GM12865 (cell line): ENCODE measurements at regions not wholly inside any gene's neighbourhood (a gene's known extent, or its start where the extent isn't known, plus 50 kb on each side); places are given as distances from the start of the nearest gene placed in this dataset.

Source experiments
- DNase-seq: peaks from one replicate; pipeline ENCODE4 v3.0.0; 2010; ENCODE audit warnings: low read depth
- H3K4me3 ChIP-seq: 2 replicates; pipeline ENCODE4 v1.5.1; 2011; ENCODE audit warnings: mild to moderate bottlenecking, low read depth, low read length, control low read depth
- CTCF ChIP-seq: IDR thresholded peaks from 2 replicates; pipeline ENCODE4 v1.5.1; 2011; ENCODE audit warnings: low read length, control low read depth, low read depth, inconsistent platforms; ENCODE audit not compliant: insufficient read depth; ENCODE audit errors: missing control alignments

DNA sequence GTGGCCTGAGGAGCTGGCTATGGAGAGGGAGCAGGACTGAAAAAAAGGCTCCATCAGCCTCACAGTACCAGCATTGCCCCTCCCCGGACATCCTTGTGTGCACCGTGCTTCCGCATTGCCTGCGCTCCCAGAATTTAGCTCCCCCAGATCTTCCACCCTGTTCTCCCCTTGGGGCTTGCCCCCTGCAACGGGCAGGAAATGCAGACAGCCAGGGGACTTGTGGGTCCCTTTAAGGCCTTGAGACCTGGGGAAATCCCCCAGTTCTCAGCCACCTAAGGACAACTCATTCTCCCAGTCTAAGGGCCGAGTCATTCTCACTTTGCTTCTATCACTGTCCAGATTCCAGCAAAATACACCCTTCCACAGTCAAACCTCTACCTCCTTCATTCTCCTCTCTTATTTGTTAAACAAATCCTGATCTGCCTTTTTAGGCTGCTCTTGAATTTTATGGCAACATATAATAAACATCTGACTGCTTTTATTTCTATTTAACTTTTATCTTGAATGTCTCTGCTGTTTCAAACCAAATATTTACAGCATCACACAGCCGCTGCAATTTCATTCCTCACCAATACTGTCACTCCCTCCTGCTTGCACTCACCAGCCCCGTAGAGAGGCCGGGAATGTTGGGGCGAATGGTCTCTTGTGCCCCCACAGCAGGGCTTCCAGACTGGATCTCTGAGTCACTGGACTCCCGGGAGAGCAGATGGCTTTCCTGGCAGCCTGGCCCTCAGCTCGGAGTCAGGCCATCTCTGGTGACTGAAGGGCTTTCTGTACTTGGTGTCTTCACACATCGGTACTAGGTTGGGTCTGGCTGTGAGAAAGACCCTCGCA lies 221.9 kb downstream of the TSHZ3 start:
- H3K4me3 ChIP-seq = no peak overlapping the region
- TF ChIP-seq CTCF = no peak
- no peak for DNase-seq

- TF ChIP-seq CTCF = no peak
- no peak overlapping the region for H3K4me3 ChIP-seq
- DNase-seq = no peak
These were observed 223.0 kb downstream of the TSHZ3 start for GRCh38 chr19:31126236-31126635.

GRCh38 chr19:31125071-31125470 lies 224.2 kb downstream of the TSHZ3 start:
- TF ChIP-seq CTCF = no peak
- H3K4me3 ChIP-seq = no peak overlapping the region
- no peak for DNase-seq

GRCh38 chr19:31121501-31121900 lies 227.7 kb downstream of the TSHZ3 start:
- H3K4me3 ChIP-seq = no peak overlapping the region
- TF ChIP-seq CTCF = no peak
- DNase-seq = no peak

GRCh38 chr19:31120952-31121351 lies 228.3 kb downstream of the TSHZ3 start:
- no peak for DNase-seq
- no peak for TF ChIP-seq CTCF
- no peak overlapping the region for H3K4me3 ChIP-seq

DNA sequence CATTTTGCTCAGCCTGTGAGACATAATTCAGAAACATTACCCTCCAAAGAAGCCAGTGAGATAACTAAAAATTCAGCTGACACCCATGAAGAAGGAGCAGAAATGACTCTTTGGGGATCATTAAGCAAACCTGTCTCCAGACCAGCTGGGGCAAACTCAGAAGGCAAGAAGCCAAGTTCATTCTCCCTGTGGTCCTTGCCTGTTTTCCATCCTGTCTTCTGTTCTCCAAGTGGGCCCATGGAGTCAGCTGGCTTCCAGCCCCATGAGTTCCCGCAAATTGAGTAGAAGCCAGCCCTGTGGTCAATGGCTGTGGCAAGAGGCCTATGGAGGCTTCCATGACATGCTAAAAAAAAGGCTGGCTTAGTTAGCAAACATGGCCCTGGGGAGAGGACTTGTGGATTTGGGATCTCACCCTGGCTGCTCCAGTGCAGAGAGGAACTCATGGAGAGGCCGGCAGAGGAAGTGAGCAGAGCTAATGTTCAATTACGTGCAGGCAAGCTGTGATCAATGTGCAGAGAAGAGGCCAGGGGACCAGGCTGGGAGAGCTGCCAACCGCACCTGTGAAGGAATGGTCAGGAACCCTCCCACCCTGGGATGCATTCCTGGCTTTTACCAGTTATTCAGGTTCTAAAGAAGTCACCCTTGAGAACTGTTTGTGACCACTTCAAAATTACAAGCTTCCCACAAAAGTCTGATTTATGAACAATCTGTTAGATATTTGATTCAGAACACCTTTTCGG lies 229.1 kb downstream of the TSHZ3 start:
- no peak overlapping the region for H3K4me3 ChIP-seq
- DNase-seq = no peak
- no peak for TF ChIP-seq CTCF
